HG02610 (cell line): ENCODE measurements at regions not wholly inside any gene's neighbourhood (a gene's known extent, or its start where the extent isn't known, plus 50 kb on each side); places are given as distances from the start of the nearest gene placed in this dataset.
"Not testable (repeated sequence)": the region's sequence is repeated elsewhere in the genome, so short reads cannot be mapped to it uniquely, and the experiment has no call there.

Experiments
- ATAC-seq: cut with Tn5 transposase; IDR thresholded peaks from one replicate; pipeline ENCODE4 v1.9.1; 2021; ENCODE audit warnings: mild to moderate bottlenecking, moderate library complexity; ENCODE audit not compliant: unreplicated experiment

GRCh38 chr3:153785901-153786300 is 335.3 kb upstream of the ARHGEF26 start:
- no peak for ATAC-seq

GRCh38 chr3:153789380-153789779 is 331.8 kb upstream of the ARHGEF26 start:
- no peak for ATAC-seq

GRCh38 chr3:153797056-153797455 is 324.1 kb upstream of the ARHGEF26 start:
- not testable (repeated sequence) for ATAC-seq

GRCh38 chr3:153809097-153809496 is 312.1 kb upstream of the ARHGEF26 start:
- ATAC-seq = no peak

- ATAC-seq = no peak
These were observed 302.9 kb upstream of the ARHGEF26 start for GRCh38 chr3:153818338-153818737.

- no peak for ATAC-seq
These were observed 301.2 kb upstream of the ARHGEF26 start for GRCh38 chr3:153820035-153820434.

- ATAC-seq = not testable (repeated sequence)
These were observed 292.8 kb upstream of the ARHGEF26 start for GRCh38 chr3:153828346-153828745.

GRCh38 chr3:153829606-153830170 is 291.5 kb upstream of the ARHGEF26 start:
- no peak for ATAC-seq

GRCh38 chr3:153830552-153830951 is 290.6 kb upstream of the ARHGEF26 start:
- no peak for ATAC-seq

- no peak for ATAC-seq
These were observed 285.6 kb upstream of the ARHGEF26 start for GRCh38 chr3:153835540-153835939.

GRCh38 chr3:153840487-153840886 is 280.7 kb upstream of the ARHGEF26 start:
- ATAC-seq = no peak

GRCh38 chr3:153843994-153844393 is 277.2 kb upstream of the ARHGEF26 start:
- ATAC-seq = no peak

- no peak for ATAC-seq
These were observed 275.9 kb upstream of the ARHGEF26 start for GRCh38 chr3:153845311-153845710.

- ATAC-seq = no peak
These were observed 272.5 kb upstream of the ARHGEF26 start for GRCh38 chr3:153848702-153849101.

GRCh38 chr3:153852355-153852754 is 268.8 kb upstream of the ARHGEF26 start:
- ATAC-seq = no peak

- ATAC-seq = no peak
These were observed 268.0 kb upstream of the ARHGEF26 start for GRCh38 chr3:153853163-153853562.

GRCh38 chr3:153855772-153856171 is 265.4 kb upstream of the ARHGEF26 start:
- ATAC-seq = no peak

GRCh38 chr3:153856932-153857331 is 264.3 kb upstream of the ARHGEF26 start:
- no peak for ATAC-seq

- no peak for ATAC-seq
These were observed 256.4 kb upstream of the ARHGEF26 start for GRCh38 chr3:153864793-153865192.

- ATAC-seq = no peak
These were observed 254.3 kb upstream of the ARHGEF26 start for GRCh38 chr3:153866901-153867300.

GRCh38 chr3:153874348-153874747 is 246.8 kb upstream of the ARHGEF26 start:
- ATAC-seq = not testable (repeated sequence)

GRCh38 chr3:153880493-153880892 is 240.7 kb upstream of the ARHGEF26 start:
- no peak for ATAC-seq

GRCh38 chr3:153881201-153881600 is 240.0 kb upstream of the ARHGEF26 start:
- no peak for ATAC-seq
